Pancreas (tissue), 10 donors: ENCODE measurements at regions not wholly inside any gene's neighbourhood (a gene's known extent, or its start where the extent isn't known, plus 50 kb on each side); places are given as distances from the start of the nearest gene placed in this dataset.

Experiments used
- ATAC-seq, 4 donors: fragments of 200-7000 bp; cut with Tn5 transposase; one replicate each; pipeline versions ENCODE4 v1.8.0 to v1.9.1; 2020; ENCODE audit warnings: mild to moderate bottlenecking in 4 of 4, moderate library complexity in 4 of 4
- DNase-seq, 6 donors: peaks; one replicate each; pipeline ENCODE4 v3.0.0-alpha.2; 2020
- FAIRE-seq: peaks from 2 replicates; lab custom pipeline; 2012; peaks lifted over from hg19 to GRCh38; lab: Jason Lieb, UNC
- H3K27ac ChIP-seq, 4 donors: fragments of 200-600 bp; sonication (generic); 1 replicate in 3 of 4; 2 replicates in 1 of 4; pipeline versions ENCODE4 v1.5.0 to v1.8.0; 2020
- H3K27me3 ChIP-seq, 4 donors: fragments of 200-600 bp; one replicate each; pipeline ENCODE4 v1.8.0; 2021
- H3K36me3 ChIP-seq, 3 donors: fragments of 200-600 bp; sonication (generic) in 1 of 3; one replicate each; pipeline versions ENCODE4 v1.5.0 to v1.8.0; 2020 to 2021
- H3K4me1 ChIP-seq, 3 donors: fragments of 200-600 bp; one replicate each; pipeline ENCODE4 v1.8.0; 2021
- H3K4me3 ChIP-seq, 4 donors: fragments of 200-600 bp; sonication (generic) in 2 of 4; one replicate each; pipeline versions ENCODE4 v1.5.0 to v1.8.0; 2020 to 2021
- H3K9me3 ChIP-seq, 4 donors: fragments of 200-600 bp; one replicate each; pipeline ENCODE4 v1.8.0; 2021
- CTCF ChIP-seq, 4 donors: fragments of 200-600 bp; sonication (generic) in 3 of 4; IDR thresholded peaks; one replicate each; pipeline versions ENCODE4 v1.5.0 to v1.8.0; 2021; ENCODE audit warnings: antibody characterized with exemption in 4 of 4
- WGBS, 2 donors: extraction: QIAGEN DNeasy Blood & Tissue Kit; methylation state at CpG; one replicate each; pipeline ENCODE4 v1.1.7; 2013; 5-methylcytosine and 5-hydroxymethylcytosine counted together
- intact Hi-C, 3 donors: fragments of 100-400 bp; cut with DNase I; formaldehyde crosslinking; loops; one replicate each; pipeline versions ENCODE4 v1.11.1 to v1.14.2; 2022
- donor health status: healthy with polysubstance abuse.
- donor health status: DM: no; HTN: no; CAD: no; lungs with moderate emphysema.
- donor health status: DM: no; HTN: no; CAD: no.
- donor health status: control.
- donor health status: control.
- donor health status: Bipolar disorder and iron deficiency.
- donor health status: DM: yes; HTN: yes; CAD: no.
- donor health status: DM: no; HTN: no; CAD: no.
- donor health status: DM: no; HTN: no; CAD: no.
- donor health status: DM: yes; HTN: yes; CAD: no.

- WGBS, 2 donors = 83 to 87% methylated on average over 2 of the region's 2 CpGs
- Histone ChIP-seq H3K36me3 (no peaks in the 10 kb centered on the region), H3K4me1 (no peaks in the 10 kb centered on the region), H3K27ac (no peak overlapping the region), H3K4me3 (no peak overlapping the region), H3K27me3 (no peaks in the 10 kb centered on the region), H3K9me3 (no peaks in the 10 kb centered on the region)
- ATAC-seq = no peak
- no peak for DNase-seq
- intact Hi-C loops = no loop called here
- no peak for FAIRE-seq
- TF ChIP-seq CTCF (IDR thresholded peaks at IDR 0.05) = no peak
These were observed 667.3 kb downstream of the ACTL7B start for GRCh38 chr9:108188482-108188881.

DNA sequence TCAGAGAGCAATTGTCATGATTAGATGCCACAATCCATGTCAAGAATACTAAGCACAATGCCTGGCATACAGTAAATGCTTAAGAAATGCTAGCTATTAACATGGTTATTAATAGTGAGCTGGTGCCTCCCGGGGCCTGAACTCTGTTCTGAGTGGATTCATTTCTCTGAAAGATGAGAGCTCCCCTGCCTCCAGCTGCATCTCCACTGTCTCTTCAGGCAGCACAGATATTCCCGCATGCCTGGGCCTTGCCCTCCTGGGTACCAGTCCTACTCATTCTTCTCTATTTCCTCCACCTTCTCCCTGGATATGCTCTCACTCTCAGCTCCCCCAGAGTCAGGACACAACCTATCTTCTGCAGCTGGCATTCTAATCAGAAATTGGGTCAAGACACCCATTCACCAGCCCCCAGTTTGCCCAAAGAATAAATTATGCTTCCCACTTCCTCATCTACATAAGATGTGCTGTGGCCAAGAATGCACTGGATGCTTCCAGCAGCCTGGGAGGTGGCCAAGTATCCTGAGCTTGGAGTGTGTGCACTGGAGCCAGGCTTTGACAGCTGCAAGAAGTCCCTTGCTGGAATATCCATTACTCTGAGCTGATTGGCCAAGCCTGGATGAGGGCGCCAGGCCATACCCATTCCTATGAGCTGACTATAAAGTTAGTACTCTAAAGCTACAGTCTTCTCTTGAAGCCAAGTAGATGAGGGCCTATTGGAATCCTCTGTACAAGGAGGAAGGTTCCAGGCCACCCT is 669.0 kb downstream of the ACTL7B start:
- WGBS, 2 donors = 85 to 93% methylated on average over 3 of the region's 3 CpGs
- no peak for TF ChIP-seq CTCF (IDR thresholded peaks at IDR 0.05)
- DNase-seq (no peak), ATAC-seq (peak in 2 of 4 donors; percentile 24 to 29), FAIRE-seq (no peak)
- H3K27me3 ChIP-seq = no peaks in the 10 kb centered on the region
- no peaks in the 10 kb centered on the region for H3K9me3 ChIP-seq
- H3K27ac ChIP-seq = no peak overlapping the region
- no peak overlapping the region for H3K4me3 ChIP-seq
- intact Hi-C loops = no loop called here
- H3K4me1 ChIP-seq = no peaks in the 10 kb centered on the region
- no peaks in the 10 kb centered on the region for H3K36me3 ChIP-seq

DNA sequence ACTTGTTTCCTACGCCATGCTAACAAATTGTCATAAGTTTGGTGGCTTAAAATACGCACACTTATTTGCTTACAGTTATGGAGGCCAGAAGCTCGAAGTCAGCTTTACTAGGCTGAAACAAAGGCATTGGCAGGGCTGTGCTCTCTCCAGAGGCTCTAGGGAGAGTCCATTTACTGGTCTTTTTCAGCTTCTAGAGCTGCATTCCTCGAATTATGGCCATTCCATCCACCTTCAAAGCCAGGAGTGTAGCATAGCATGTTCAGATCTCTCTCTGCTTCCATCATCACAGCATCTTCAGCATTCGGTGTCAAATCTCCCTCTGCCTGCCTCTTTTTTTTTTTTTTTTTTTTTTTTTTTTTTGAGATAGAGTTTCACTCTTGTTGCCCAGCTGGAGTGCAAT is 670.2 kb downstream of the ACTL7B start:
- WGBS, 2 donors = 83 to 86% methylated on average over 5 of the region's 5 CpGs
- H3K27me3 ChIP-seq = no peaks in the 10 kb centered on the region
- no peak overlapping the region for H3K27ac ChIP-seq
- intact Hi-C loops = no loop called here
- no peaks in the 10 kb centered on the region for H3K4me1 ChIP-seq
- ATAC-seq (no peak), DNase-seq (no peak), FAIRE-seq (no peak)
- H3K36me3 ChIP-seq = no peaks in the 10 kb centered on the region
- no peak overlapping the region for H3K4me3 ChIP-seq
- H3K9me3 ChIP-seq = no peaks in the 10 kb centered on the region
- no peak for TF ChIP-seq CTCF (IDR thresholded peaks at IDR 0.05)

DNA sequence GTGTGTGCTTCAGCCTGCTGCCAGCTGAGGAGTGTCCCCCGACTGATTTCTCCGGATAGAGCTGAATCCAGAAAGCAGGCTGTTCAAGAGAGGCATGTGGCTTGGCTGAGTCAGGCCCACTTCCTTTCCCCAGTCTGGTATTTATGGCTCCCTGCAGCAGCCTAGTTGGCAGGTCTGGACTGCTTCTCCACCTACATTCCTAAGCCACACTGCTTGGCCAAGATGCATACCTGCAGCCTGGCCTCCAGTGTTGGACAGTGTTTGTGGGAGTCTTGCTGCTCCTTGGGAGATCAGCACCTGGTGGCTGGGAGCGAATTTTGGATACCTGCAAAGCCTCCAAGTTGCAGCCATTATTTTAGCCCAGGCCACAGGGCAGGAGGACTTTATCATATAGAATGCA is 670.8 kb downstream of the ACTL7B start:
- peak in 3 of 4 donors; percentile 35 to 42 (median 40) for ATAC-seq
- DNase-seq = no peak

More for the DNA sequence above, 670.8 kb downstream of the ACTL7B start:
- WGBS, 2 donors = 80 to 81% methylated on average over 3 of the region's 3 CpGs
- no peak for FAIRE-seq
- no peaks in the 10 kb centered on the region for H3K36me3 ChIP-seq
- no peaks in the 10 kb centered on the region for H3K4me1 ChIP-seq
- H3K9me3 ChIP-seq = no peaks in the 10 kb centered on the region
- H3K27me3 ChIP-seq = no peaks in the 10 kb centered on the region
- intact Hi-C loops = no loop called here
- H3K27ac ChIP-seq = no peak overlapping the region
- H3K4me3 ChIP-seq = no peak overlapping the region
- no peak for TF ChIP-seq CTCF (IDR thresholded peaks at IDR 0.05)
